CD1c-positive myeloid dendritic cell (primary cell): ENCODE measurements at regions not wholly inside any gene's neighbourhood (a gene's known extent, or its start where the extent isn't known, plus 50 kb on each side); places are given as distances from the start of the nearest gene placed in this dataset.
"Not testable (repeated sequence)": the region's sequence is repeated elsewhere in the genome, so short reads cannot be mapped to it uniquely, and the experiment has no call there.

Experiments used
- DNase-seq: peaks from one replicate; pipeline ENCODE4 v3.0.0-alpha.2; 2016; ENCODE audit errors: extremely low spot score

- no peak for DNase-seq
Measured at GRCh38 chr4:160485071-160485687, 1382.3 kb downstream of the RAPGEF2 start.

- DNase-seq, result no peak
Measured at GRCh38 chr4:160492181-160492580, 1389.3 kb downstream of the RAPGEF2 start.

DNA sequence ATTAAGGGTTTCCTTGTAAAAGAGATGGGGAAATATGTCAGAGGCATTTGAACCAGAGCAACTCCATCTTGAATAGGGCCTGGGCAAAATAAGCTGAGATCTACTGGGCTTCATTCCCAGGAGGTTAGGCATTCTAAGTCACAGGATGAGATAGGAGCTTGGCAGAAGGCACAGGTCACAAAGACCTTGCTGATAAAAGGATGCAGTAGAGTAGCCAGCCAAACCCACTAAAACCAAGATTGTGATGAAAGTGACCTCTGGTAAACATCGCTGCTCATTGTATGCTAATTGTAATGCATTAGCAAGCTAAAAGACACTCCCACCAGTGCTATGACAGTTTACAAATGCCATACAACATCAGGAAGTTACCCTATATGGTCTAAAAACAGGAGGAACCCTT lies 1390.3 kb downstream of the RAPGEF2 start:
- no peak for DNase-seq

GRCh38 chr4:160495356-160495755 lies 1392.5 kb downstream of the RAPGEF2 start:
- no peak for DNase-seq

DNA sequence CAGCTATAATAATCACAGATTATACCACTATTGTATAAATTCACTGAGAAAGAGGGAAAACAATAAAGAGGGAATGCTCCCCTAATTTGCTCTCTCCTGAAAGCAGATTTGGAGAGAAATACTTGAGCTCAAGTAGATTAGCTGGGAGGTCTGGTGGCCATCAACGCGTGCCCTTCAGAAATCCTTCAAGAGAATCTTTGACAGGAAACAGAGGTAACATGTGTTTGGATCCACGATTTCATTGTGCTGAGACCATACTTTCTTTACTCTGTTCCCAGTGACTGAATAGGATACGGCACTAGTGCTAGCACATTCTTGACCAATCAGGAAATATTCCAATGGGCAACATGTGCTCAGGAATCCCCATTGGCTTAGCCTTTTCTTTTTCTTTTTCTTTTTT lies 1395.3 kb downstream of the RAPGEF2 start:
- DNase-seq, result no peak

GRCh38 chr4:160505724-160506123 lies 1402.8 kb downstream of the RAPGEF2 start:
- no peak for DNase-seq

DNA sequence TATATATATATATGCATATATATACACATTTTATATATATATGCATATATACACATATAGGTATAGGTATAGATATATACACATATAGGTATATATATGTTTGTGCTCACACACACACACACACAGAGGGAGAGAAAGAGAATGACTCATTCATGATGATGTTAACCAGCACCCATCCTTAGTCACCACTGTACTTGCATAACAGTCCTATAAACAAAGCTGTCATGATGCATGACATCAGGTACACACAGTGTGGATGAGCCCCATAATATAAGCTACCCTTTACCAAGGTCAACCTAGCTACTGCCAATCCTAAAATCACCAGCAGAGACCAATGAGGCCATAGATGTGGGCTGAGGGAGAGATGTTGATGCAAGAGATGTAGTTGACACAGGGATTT lies 1408.0 kb downstream of the RAPGEF2 start:
- DNase-seq, result no peak

GRCh38 chr4:160514126-160514525 lies 1411.2 kb downstream of the RAPGEF2 start:
- DNase-seq, result no peak

- no peak for DNase-seq
Measured at GRCh38 chr4:160523231-160523630, 1420.4 kb downstream of the RAPGEF2 start.

DNA sequence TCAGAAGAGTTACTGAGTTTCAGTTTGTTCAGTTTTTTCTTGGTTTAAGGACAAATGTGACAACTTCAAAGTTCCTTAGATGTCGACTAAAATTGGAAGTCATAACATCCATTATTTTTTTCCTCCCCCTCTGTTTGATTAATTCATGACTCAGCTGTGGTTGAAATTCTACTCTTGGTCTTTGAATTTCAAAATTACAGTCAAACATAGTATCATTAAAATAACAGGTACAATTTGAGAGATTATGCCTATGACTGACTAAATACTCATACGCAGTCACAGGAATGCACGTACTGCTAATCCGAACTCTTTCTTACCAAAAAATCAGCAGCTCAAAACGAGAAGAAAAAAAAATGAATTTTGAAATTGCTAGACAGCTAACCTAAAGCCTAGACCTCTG lies 1434.8 kb downstream of the RAPGEF2 start:
- no peak for DNase-seq

GRCh38 chr4:160546201-160546600 lies 1443.3 kb downstream of the RAPGEF2 start:
- no peak for DNase-seq

DNA sequence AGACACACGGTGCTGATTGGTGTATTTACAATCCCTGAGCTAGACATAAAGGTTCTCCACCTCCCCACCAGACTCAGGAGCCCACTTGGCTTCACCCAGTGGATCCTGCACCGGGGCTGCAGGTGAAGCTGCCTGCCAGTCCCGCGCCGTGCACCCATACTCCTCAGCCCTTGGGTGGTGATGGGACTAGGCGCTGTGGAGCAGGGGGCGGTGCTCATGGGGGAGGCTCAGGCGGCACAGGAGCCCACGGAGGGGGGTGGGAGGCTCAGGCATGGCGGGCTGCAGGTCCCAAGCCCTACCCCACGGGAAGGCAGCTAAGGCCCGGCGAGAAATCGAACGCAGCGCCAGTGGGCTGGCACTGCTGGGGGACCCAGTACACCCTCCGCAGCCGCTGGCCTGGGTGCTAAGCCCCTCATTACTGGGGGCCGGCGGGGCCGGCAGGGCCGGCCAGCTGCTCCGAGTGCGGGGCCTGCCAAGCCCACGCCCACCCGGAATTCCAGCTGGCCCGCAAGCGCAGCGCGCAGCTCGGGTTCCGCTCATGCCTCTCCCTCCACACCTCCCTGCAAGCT lies 1447.2 kb downstream of the RAPGEF2 start:
- not testable (repeated sequence) for DNase-seq

DNA sequence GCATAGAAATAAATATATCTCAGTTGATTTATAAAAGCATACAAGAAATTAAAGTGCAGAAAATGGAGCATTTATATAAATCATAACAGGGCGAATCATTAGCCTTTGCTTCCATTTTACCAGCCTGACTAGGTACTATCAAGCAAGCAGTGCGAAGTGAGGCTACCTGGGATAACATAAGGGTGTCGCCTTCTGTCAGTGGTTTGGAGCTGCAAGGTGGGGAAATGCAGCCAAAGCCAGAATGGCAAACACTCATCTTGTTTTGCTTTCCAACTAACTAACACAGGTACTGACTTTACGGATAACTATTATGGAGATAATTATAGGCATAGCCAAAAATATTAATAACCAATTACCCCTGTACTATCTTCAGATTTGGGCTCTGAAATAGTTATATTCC lies 1459.8 kb downstream of the RAPGEF2 start:
- DNase-seq, result no peak

GRCh38 chr4:160563552-160564282 lies 1460.8 kb downstream of the RAPGEF2 start:
- no peak for DNase-seq

GRCh38 chr4:160567634-160568033 lies 1464.8 kb downstream of the RAPGEF2 start:
- no peak for DNase-seq

GRCh38 chr4:160570271-160570670 lies 1467.4 kb downstream of the RAPGEF2 start:
- no peak for DNase-seq

DNA sequence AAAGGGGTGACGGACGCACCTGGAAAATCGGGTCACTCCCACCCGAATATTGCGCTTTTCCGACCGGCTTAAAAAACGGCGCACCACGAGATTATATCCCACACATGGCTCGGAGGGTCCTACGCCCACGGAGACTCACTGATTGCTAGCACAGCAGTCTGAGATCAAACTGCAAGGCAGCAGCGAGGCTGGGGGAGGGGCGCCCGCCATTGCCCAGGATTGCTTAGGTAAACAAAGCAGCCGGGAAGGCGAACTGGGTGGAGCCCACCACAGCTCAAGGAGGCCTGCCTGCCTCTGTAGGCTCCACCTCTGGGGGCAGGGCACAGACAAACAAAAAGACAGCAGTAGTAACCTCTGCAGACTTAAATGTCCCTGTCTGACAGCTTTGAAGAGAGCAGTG lies 1471.4 kb downstream of the RAPGEF2 start:
- DNase-seq, result not testable (repeated sequence)

GRCh38 chr4:160580581-160580980 lies 1477.7 kb downstream of the RAPGEF2 start:
- no peak for DNase-seq

DNA sequence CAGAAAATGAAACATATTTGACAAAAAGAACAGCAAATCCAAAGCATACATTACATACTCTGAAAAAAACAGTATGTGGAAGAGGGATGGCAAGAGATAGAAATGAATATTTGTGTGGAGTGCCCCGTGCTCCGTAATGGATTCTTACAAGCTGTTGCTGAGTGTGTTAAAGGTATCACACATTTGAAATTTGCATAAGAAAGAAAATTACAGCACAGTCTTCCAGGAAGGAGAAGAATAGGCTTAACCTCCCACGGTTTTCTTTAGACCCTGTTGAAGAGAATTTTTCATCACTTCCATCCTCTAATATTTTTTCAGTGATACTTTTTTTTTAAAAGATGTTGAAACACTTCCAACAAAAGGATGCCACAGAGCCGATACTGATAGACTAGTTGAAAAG lies 1489.4 kb downstream of the RAPGEF2 start:
- no peak for DNase-seq

GRCh38 chr4:160595646-160596045 lies 1492.8 kb downstream of the RAPGEF2 start:
- DNase-seq, result no peak

GRCh38 chr4:160604541-160604940 lies 1501.7 kb downstream of the RAPGEF2 start:
- DNase-seq, result no peak

- no peak for DNase-seq
Measured at GRCh38 chr4:160611181-160611580, 1508.3 kb downstream of the RAPGEF2 start.

DNA sequence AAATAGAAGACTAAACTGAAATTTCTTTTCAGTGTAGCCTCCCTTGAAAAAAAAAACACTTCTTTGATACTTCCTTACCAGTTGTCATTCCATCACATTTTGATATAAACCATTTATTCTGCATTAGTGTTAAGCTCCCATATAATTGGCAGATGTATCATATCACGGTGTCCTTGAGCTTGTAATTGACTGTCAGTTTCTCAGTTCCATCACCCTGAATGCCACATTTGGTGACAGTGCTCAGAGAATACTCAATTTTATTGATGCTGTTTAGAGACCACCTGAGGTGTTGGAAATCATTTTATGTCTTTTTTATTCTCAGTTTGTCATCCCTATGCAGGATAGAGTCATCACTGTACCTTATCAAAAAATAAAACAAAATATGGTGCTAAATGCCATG lies 1528.2 kb downstream of the RAPGEF2 start:
- DNase-seq, result no peak
